Panc1 (cell line): ENCODE measurements at regions not wholly inside any gene's neighbourhood (a gene's known extent, or its start where the extent isn't known, plus 50 kb on each side); places are given as distances from the start of the nearest gene placed in this dataset.

Experiments
- CTCF ChIP-seq: fragments of 450-650 bp; IDR thresholded peaks from 2 replicates; pipeline ENCODE4 v1.5.1; 2017; ENCODE audit warnings: mild to moderate bottlenecking
- REST ChIP-seq, 2 experiments: IDR thresholded peaks; 2 replicates each; pipeline ENCODE4 v1.6.1; 2011 to 2012; ENCODE audit warnings: low read depth in 2 of 2, control low read depth in 1 of 2, low read length in 1 of 2, mild to moderate bottlenecking in 1 of 2, moderate library complexity in 1 of 2; ENCODE audit not compliant: insufficient read depth in 1 of 2

GRCh38 chr1:223006371-223006770 lies 136.7 kb downstream of the TLR5 start:
- TF ChIP-seq REST (IDR thresholded peaks at IDR 0.05; ENCODE audit: insufficient read depth in 1 of 2, low read depth in 2 of 2, low read length in 1 of 2) (no peak), CTCF (no peak)
